MCF 10A (cell line): ENCODE measurements at regions not wholly inside any gene's neighbourhood (a gene's known extent, or its start where the extent isn't known, plus 50 kb on each side); places are given as distances from the start of the nearest gene placed in this dataset.
"Not testable (repeated sequence)": the region's sequence is repeated elsewhere in the genome, so short reads cannot be mapped to it uniquely, and the experiment has no call there.

ENCODE experiments used
- BruUV-seq: library from RNA; stranded (reverse); fragments of 400-500 nt; replicated peaks from 2 replicates; lab custom pipeline; 2021; lab: Mats Ljungman, UMichigan
- CTCF ChIA-PET: fragments of 300-600 bp; sonication (Branson Sonifier 250); formaldehyde crosslinking; extraction: SDS; loops from one replicate; lab custom pipeline; 2021; ENCODE audit warnings: antibody characterized with exemption, inconsistent platforms; lab: Yijun Ruan, JAX
- POLR2A ChIA-PET: fragments of 300-600, 350-650 bp; sonication (Branson Sonifier 250); formaldehyde crosslinking; extraction: SDS; loops from one replicate; lab custom pipeline; 2020; ENCODE audit warnings: antibody characterized with exemption, inconsistent platforms; lab: Yijun Ruan, JAX
- DNase-seq: peaks from one replicate; pipeline ENCODE4 v3.0.0-alpha.2; 2018; ENCODE audit not compliant: unreplicated experiment
- H3K27ac Mint-ChIP-seq: one replicate; pipeline ENCODE4 v1.8.0; 2022; ENCODE audit warnings: mild to moderate bottlenecking, low read depth, mixed read lengths; ENCODE audit not compliant: unreplicated experiment
- H3K27me3 Mint-ChIP-seq: one replicate; pipeline ENCODE4 v1.8.0; 2022; ENCODE audit warnings: mixed read lengths; ENCODE audit not compliant: insufficient read depth, unreplicated experiment
- H3K36me3 Mint-ChIP-seq: one replicate; pipeline ENCODE4 v1.8.0; 2022; ENCODE audit warnings: mild to moderate bottlenecking, moderate library complexity, mixed read lengths; ENCODE audit not compliant: insufficient read depth, unreplicated experiment
- H3K4me1 Mint-ChIP-seq: one replicate; pipeline ENCODE4 v1.8.0; 2022; ENCODE audit warnings: mixed read lengths; ENCODE audit not compliant: insufficient read depth, unreplicated experiment
- H3K4me3 Mint-ChIP-seq: one replicate; pipeline ENCODE4 v1.8.0; 2022; ENCODE audit warnings: mild to moderate bottlenecking, moderate library complexity, mixed read lengths; ENCODE audit not compliant: unreplicated experiment
- H3K9me3 Mint-ChIP-seq: one replicate; pipeline ENCODE4 v1.8.0; 2022; ENCODE audit warnings: mixed read lengths; ENCODE audit not compliant: unreplicated experiment
- CTCF ChIP-seq: fragments of 200-600 bp; IDR thresholded peaks from one replicate; pipeline ENCODE4 v1.8.0; 2022; ENCODE audit warnings: antibody characterized with exemption, mild to moderate bottlenecking; ENCODE audit not compliant: unreplicated experiment
- intact Hi-C: fragments of 100-400 bp; cut with micrococcal nuclease; formaldehyde crosslinking; loops from 2 replicates; pipeline ENCODE4 v1.14.1; 2022

DNA sequence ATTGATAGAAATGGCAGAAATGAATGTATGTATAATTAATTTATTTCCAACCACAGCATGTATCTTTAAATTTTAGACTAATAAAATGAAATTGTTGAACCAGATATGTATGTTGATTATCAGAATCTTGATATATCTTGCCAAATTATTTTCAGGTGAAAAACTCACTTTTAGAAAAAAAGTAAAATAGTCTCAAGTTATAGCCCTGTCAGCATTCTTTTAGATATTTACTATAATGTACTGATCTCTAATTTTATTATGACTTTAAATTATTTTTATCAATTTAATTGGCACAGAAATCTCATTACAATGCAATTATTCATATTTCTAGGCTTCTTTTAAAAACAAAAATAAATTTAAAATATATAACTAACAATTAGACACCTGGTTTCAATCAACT, 1990.4 kb upstream of the CDH6 start:
- Mint-ChIP-seq H3K4me3 (no peak overlapping the region), H3K9me3 (peaks cover 18% of the 10 kb centered on the region), H3K4me1 (peaks cover 9% of the 10 kb centered on the region), H3K36me3 (no peaks in the 10 kb centered on the region), H3K27ac (no peak overlapping the region), H3K27me3 (no peaks in the 10 kb centered on the region)
- no peak for DNase-seq
- intact Hi-C loops: no loop called here
- no peak for TF ChIP-seq CTCF
- POLR2A ChIA-PET: no interaction called here
- no TSS peak for BruUV-seq
- CTCF ChIA-PET: no interaction called here

DNA sequence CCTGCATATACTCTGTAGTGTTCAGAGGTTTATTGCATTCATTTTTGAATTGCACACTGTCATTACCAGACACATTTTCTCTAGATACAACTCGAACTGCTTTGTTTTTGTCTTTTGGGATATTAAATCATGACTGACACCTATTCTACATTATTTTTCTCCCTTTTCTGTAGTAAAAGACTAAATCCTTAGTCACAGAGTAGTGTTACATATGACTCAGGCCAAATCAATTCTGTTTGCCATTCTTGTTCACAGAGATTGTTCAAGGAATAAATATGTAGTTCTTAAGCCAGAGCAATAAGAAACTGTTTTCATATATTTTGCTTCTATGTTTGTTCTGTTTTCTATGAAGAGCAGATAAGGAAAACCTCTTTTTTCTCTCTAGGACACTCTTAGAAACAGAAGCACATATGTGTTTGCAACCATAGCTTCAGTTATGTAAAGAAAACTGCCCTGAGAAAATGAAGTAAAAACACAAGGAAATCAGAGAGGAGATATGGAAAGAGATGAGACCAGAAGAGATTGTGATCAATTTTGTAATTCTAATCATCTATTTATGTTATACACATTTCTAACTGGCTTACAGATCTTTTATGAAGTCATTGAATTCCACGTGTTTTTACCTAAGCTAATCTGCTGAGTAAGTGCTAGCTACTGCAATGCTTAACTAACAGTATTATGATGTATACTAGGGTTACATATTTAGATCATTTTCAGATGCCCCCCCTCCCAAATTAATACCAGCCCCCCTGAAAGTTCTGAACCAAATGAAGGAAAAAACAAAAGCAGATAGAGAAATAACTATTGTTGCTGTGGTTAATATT, 1995.6 kb upstream of the CDH6 start:
- Mint-ChIP-seq H3K27ac (peak overlapping the region; percentile 16), H3K9me3 (no peaks in the 10 kb centered on the region), H3K4me3 (no peak overlapping the region), H3K36me3 (no peaks in the 10 kb centered on the region), H3K4me1 (peaks cover 11% of the 10 kb centered on the region), H3K27me3 (no peaks in the 10 kb centered on the region)
- intact Hi-C loops: no loop called here
- DNase-seq: peak; percentile 6
- no peak for TF ChIP-seq CTCF
- POLR2A ChIA-PET: interaction anchor here (1.6 kb wide), 1 partner anchor 10 kb away, joined by 5 read pairs; no protein-coding TSS in a partner anchor
- CTCF ChIA-PET: interaction anchor here (0.6 to 0.7 kb wide), 3 partner anchors 167 to 1750 kb away, joined by 3 to 4 read pairs (median 3); no protein-coding TSS in a partner anchor
- no TSS peak for BruUV-seq

DNA sequence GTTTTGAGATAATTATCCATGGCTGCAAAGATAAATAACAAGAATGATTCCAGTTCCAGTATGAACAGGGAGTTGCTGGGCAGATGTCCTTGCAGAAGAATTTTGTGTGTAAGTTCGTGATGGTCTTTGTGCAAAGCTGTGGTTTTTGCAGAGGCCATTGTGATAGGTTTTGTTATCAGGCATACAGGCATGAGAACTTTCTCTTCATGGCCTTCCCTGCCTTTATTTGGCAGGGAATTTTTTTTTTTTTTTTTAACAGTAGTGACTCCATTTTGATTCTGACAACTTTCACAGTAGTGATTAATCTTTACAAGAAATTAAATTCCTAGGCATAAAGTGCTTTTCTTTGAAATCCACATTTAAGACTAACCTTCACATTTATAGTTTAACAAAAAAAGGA, 1999.5 kb upstream of the CDH6 start:
- Mint-ChIP-seq H3K27me3 (no peaks in the 10 kb centered on the region), H3K36me3 (no peaks in the 10 kb centered on the region), H3K4me3 (no peak overlapping the region), H3K27ac (no peak overlapping the region), H3K4me1 (peaks cover 11% of the 10 kb centered on the region), H3K9me3 (no peaks in the 10 kb centered on the region)
- no peak for DNase-seq
- ChIA-PET CTCF (interaction anchor here (1.4 kb wide), 1 partner anchor 10 kb away, joined by 6 read pairs; no protein-coding TSS in a partner anchor), POLR2A (no interaction called here)
- intact Hi-C loops: no loop called here
- BruUV-seq: no TSS peak
- TF ChIP-seq CTCF: no peak

- BruUV-seq, DNase-seq, H3K27me3 Mint-ChIP-seq, POLR2A ChIA-PET, H3K9me3 Mint-ChIP-seq, H3K4me1 Mint-ChIP-seq, H3K4me3 Mint-ChIP-seq, intact Hi-C loops, CTCF ChIA-PET, H3K36me3 Mint-ChIP-seq, H3K27ac Mint-ChIP-seq: not testable (repeated sequence)
These were observed 2002.0 kb upstream of the CDH6 start for GRCh38 chr5:29191269-29192048.

GRCh38 chr5:29190398-29190797, 2003.1 kb upstream of the CDH6 start:
- H3K4me1 Mint-ChIP-seq, H3K36me3 Mint-ChIP-seq, intact Hi-C loops, H3K27me3 Mint-ChIP-seq, H3K9me3 Mint-ChIP-seq, DNase-seq, H3K27ac Mint-ChIP-seq, CTCF ChIA-PET, H3K4me3 Mint-ChIP-seq, POLR2A ChIA-PET, BruUV-seq: not testable (repeated sequence)

DNA sequence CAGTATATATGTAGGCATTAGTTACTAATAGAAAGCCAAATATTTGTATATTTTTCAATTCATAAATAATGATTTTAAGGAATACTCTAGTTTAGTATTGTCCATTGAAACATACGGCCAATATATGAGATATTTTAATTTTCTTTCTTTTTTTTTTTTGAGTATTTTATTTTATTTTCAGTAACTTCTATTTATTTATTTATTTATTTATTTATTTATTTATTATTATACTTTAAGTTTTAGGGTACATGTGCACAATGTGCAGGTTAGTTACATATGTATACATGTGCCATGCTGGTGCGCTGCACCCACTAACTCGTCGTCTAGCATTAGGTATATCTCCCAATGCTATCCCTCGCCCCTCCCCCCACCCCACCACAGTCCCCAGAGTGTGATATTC, 2007.1 kb upstream of the CDH6 start:
- H3K9me3 Mint-ChIP-seq, intact Hi-C loops, H3K4me3 Mint-ChIP-seq, BruUV-seq, H3K36me3 Mint-ChIP-seq, CTCF ChIA-PET, H3K27ac Mint-ChIP-seq, H3K27me3 Mint-ChIP-seq, H3K4me1 Mint-ChIP-seq, DNase-seq: not testable (repeated sequence)
- POLR2A ChIA-PET: interaction anchor here (0.6 kb wide), 1 partner anchor 203 kb away, joined by 3 read pairs; no protein-coding TSS in a partner anchor
